GM10248 (cell line): ENCODE measurements at regions not wholly inside any gene's neighbourhood (a gene's known extent, or its start where the extent isn't known, plus 50 kb on each side); places are given as distances from the start of the nearest gene placed in this dataset.

Experiments used
- CTCF ChIA-PET: fragments of 300-600 bp; sonication (Branson Sonifier 250); formaldehyde crosslinking; extraction: SDS; loops from one replicate; lab custom pipeline; 2021; ENCODE audit warnings: antibody characterized with exemption; lab: Yijun Ruan, JAX
- POLR2A ChIA-PET: fragments of 350-650 bp; sonication (Branson Sonifier 250); formaldehyde crosslinking; extraction: SDS; loops from one replicate; lab custom pipeline; 2020; ENCODE audit warnings: antibody characterized with exemption; lab: Yijun Ruan, JAX
- DNase-seq: peaks from one replicate; pipeline ENCODE4 v3.0.0; 2012; ENCODE audit errors: extremely low spot score
- TF ChIP-seq, protein P1 (sequence below): IDR thresholded peaks from 2 replicates; pipeline ENCODE4 v1.5.1; 2012; ENCODE audit warnings: mild to moderate bottlenecking, low read depth; ENCODE audit errors: extremely low read depth, missing control alignments, control extremely low read depth

GRCh38 chrX:35166023-35166422 is 223.4 kb downstream of the FAM47B start:
- ChIA-PET CTCF (no interaction called here), POLR2A (no interaction called here)
- DNase-seq = no peak
- TF ChIP-seq, protein P1, sequence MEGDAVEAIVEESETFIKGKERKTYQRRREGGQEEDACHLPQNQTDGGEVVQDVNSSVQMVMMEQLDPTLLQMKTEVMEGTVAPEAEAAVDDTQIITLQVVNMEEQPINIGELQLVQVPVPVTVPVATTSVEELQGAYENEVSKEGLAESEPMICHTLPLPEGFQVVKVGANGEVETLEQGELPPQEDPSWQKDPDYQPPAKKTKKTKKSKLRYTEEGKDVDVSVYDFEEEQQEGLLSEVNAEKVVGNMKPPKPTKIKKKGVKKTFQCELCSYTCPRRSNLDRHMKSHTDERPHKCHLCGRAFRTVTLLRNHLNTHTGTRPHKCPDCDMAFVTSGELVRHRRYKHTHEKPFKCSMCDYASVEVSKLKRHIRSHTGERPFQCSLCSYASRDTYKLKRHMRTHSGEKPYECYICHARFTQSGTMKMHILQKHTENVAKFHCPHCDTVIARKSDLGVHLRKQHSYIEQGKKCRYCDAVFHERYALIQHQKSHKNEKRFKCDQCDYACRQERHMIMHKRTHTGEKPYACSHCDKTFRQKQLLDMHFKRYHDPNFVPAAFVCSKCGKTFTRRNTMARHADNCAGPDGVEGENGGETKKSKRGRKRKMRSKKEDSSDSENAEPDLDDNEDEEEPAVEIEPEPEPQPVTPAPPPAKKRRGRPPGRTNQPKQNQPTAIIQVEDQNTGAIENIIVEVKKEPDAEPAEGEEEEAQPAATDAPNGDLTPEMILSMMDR = no peak
